ENCODE measurements at regions not wholly inside any gene's neighbourhood (a gene's known extent, or its start where the extent isn't known, plus 50 kb on each side); places are given as distances from the start of the nearest gene placed in this dataset.

DNA sequence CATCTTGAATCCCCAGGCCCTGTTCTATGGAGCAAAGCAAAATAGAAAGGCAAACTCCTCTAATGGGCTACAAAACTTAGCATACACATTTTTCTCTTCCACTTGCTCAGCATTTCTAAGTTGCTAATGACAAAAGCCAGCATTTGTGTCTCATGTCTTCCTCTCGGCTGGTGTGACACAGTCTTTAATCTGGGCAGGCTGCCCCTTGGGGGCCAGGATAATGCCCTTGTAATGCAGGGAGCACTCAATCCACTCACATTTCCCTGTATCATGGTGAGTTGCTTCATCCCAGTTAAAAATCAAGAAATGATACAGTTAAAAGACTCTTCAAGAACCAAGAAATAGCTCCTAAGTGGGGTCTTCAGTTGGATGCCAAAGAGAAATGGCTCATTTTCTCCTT is 109.1 kb upstream of the FBXO11 start:
- TF ChIP-seq POLR2A (IDR thresholded peaks at IDR 0.05) (no peak), CTCF (IDR thresholded peaks at IDR 0.05) (no peak)

Data from right lobe of liver (tissue), 4 donors.